ENCODE measurements at regions not wholly inside any gene's neighbourhood (a gene's known extent, or its start where the extent isn't known, plus 50 kb on each side); places are given as distances from the start of the nearest gene placed in this dataset.

GRCh38 chr13:81686877-81687276 is 1346.0 kb upstream of the SPRY2 start:
- no peak for TF ChIP-seq CTCF (IDR thresholded peaks at IDR 0.05)
- Histone ChIP-seq H3K9me3 (no peaks in the 10 kb centered on the region), H3K27ac (no peak overlapping the region), H3K27me3 (no peaks in the 10 kb centered on the region), H3K36me3 (no peaks in the 10 kb centered on the region), H3K4me1 (no peaks in the 10 kb centered on the region), H3K4me3 (no peak overlapping the region)
- DNase-seq (ENCODE audit: low spot score): no peak

- H3K27ac ChIP-seq: no peak overlapping the region
- H3K9me3 ChIP-seq: peaks cover 0 to 2% of the 10 kb centered on the region in 2 donors
- no peak overlapping the region for H3K4me3 ChIP-seq
- no peaks in the 10 kb centered on the region for H3K4me1 ChIP-seq
- no peaks in the 10 kb centered on the region for H3K36me3 ChIP-seq
- TF ChIP-seq CTCF (IDR thresholded peaks at IDR 0.05): no peak
- H3K27me3 ChIP-seq: no peaks in the 10 kb centered on the region
- DNase-seq (ENCODE audit: low spot score): no peak
Measured at GRCh38 chr13:81683521-81683920, 1342.6 kb upstream of the SPRY2 start.

- Histone ChIP-seq H3K9me3 (peaks cover 0 to 10% of the 10 kb centered on the region in 2 donors), H3K27ac (no peak overlapping the region), H3K36me3 (no peaks in the 10 kb centered on the region), H3K4me1 (no peaks in the 10 kb centered on the region), H3K27me3 (no peaks in the 10 kb centered on the region), H3K4me3 (no peak overlapping the region)
- TF ChIP-seq CTCF (IDR thresholded peaks at IDR 0.05): no peak
- DNase-seq (ENCODE audit: low spot score): no peak
Measured at GRCh38 chr13:81682081-81682630, 1341.2 kb upstream of the SPRY2 start.

- H3K27me3 ChIP-seq: no peaks in the 10 kb centered on the region
- no peak for TF ChIP-seq CTCF (IDR thresholded peaks at IDR 0.05)
- no peak overlapping the region for H3K27ac ChIP-seq
- DNase-seq (ENCODE audit: low spot score): no peak
- no peak overlapping the region for H3K4me3 ChIP-seq
- peaks cover 0 to 10% of the 10 kb centered on the region in 2 donors for H3K9me3 ChIP-seq
- H3K4me1 ChIP-seq: no peaks in the 10 kb centered on the region
- no peaks in the 10 kb centered on the region for H3K36me3 ChIP-seq
Measured at GRCh38 chr13:81677857-81678256, 1336.9 kb upstream of the SPRY2 start.

GRCh38 chr13:81676008-81676407 is 1335.1 kb upstream of the SPRY2 start:
- peaks cover 0 to 10% of the 10 kb centered on the region in 2 donors for H3K9me3 ChIP-seq
- no peaks in the 10 kb centered on the region for H3K4me1 ChIP-seq
- H3K36me3 ChIP-seq: no peaks in the 10 kb centered on the region
- H3K4me3 ChIP-seq: no peak overlapping the region
- no peak for TF ChIP-seq CTCF (IDR thresholded peaks at IDR 0.05)
- DNase-seq (ENCODE audit: low spot score): no peak
- no peaks in the 10 kb centered on the region for H3K27me3 ChIP-seq
- H3K27ac ChIP-seq: no peak overlapping the region

- no peak for DNase-seq (ENCODE audit: low spot score)
- Histone ChIP-seq H3K4me1 (no peaks in the 10 kb centered on the region), H3K27me3 (no peaks in the 10 kb centered on the region), H3K4me3 (no peak overlapping the region), H3K27ac (no peak overlapping the region), H3K9me3 (no peaks in the 10 kb centered on the region), H3K36me3 (no peaks in the 10 kb centered on the region)
- no peak for TF ChIP-seq CTCF (IDR thresholded peaks at IDR 0.05)
Measured at GRCh38 chr13:81671064-81671463, 1330.1 kb upstream of the SPRY2 start.
